ENCODE measurements at regions not wholly inside any gene's neighbourhood (a gene's known extent, or its start where the extent isn't known, plus 50 kb on each side); places are given as distances from the start of the nearest gene placed in this dataset.

DNA sequence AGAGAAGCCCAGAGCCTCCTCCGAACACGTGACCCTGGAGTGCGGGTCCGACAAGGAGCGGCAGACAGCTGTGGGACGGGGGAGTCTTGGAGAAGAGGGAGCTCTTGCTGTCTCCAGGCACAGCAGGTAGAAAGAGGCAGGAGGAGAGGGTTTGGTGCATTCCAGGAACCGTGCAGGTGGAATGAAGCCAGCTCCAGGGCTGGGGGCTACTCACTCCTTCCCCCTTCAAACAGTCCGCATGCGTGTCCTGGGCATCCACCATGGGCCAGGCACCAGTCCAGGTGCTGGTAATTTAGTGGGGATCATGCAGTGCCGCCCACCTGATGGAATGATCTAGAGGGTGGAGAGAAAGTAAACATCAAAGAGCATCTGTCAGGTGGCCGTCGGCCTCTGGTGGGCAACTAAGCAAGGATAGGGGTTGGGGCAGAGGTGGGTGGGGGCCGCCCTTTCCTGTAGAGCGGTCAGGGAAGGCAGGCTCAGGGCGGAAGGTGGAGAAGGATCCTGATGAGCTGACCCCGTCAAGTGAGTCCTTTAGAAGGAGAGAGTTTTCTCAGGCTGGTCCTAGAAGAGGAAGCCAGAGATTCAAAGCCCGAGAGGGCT lies 850.0 kb downstream of the TBC1D22A start:
- no peak for TF ChIP-seq CTCF (IDR thresholded peaks at IDR 0.05)
- TF ChIP-seq POLR2A (IDR thresholded peaks at IDR 0.05), result no peak

All from heart left ventricle (tissue), 13 donors.